ENCODE measurements at regions not wholly inside any gene's neighbourhood (a gene's known extent, or its start where the extent isn't known, plus 50 kb on each side); places are given as distances from the start of the nearest gene placed in this dataset.

GRCh38 chr18:67081482-67082211 lies 434.9 kb downstream of the DSEL start:
- Mint-ChIP-seq H3K27ac (no peak overlapping the region), H3K27me3 (no peaks in the 10 kb centered on the region), H3K9me3 (no peaks in the 10 kb centered on the region), H3K4me1 (no peaks in the 10 kb centered on the region), H3K36me3 (no peaks in the 10 kb centered on the region), H3K4me3 (no peak overlapping the region)
- DNase-seq = no peak
- no peak for ATAC-seq (replicated peaks)

- no peaks in the 10 kb centered on the region for H3K36me3 Mint-ChIP-seq
- no peaks in the 10 kb centered on the region for H3K9me3 Mint-ChIP-seq
- DNase-seq (no peak), ATAC-seq (replicated peaks) (no peak)
- no peak overlapping the region for H3K27ac Mint-ChIP-seq
- H3K4me1 Mint-ChIP-seq = no peaks in the 10 kb centered on the region
- no peaks in the 10 kb centered on the region for H3K27me3 Mint-ChIP-seq
- H3K4me3 Mint-ChIP-seq = no peak overlapping the region
Observed at GRCh38 chr18:67080601-67081000, 435.9 kb downstream of the DSEL start.

GRCh38 chr18:67074309-67074708 lies 442.2 kb downstream of the DSEL start:
- no peak for ATAC-seq (replicated peaks)
- Mint-ChIP-seq H3K27ac (no peak overlapping the region), H3K27me3 (no peaks in the 10 kb centered on the region), H3K4me1 (no peaks in the 10 kb centered on the region), H3K36me3 (no peaks in the 10 kb centered on the region), H3K4me3 (no peak overlapping the region), H3K9me3 (no peaks in the 10 kb centered on the region)
- DNase-seq = no peak

- no peak for ATAC-seq (replicated peaks)
- Mint-ChIP-seq H3K9me3 (no peaks in the 10 kb centered on the region), H3K4me1 (no peaks in the 10 kb centered on the region), H3K36me3 (no peaks in the 10 kb centered on the region), H3K4me3 (no peak overlapping the region), H3K27me3 (no peaks in the 10 kb centered on the region), H3K27ac (no peak overlapping the region)
- DNase-seq = no peak
Observed at GRCh38 chr18:67072791-67073190, 443.7 kb downstream of the DSEL start.

- DNase-seq (no peak), ATAC-seq (replicated peaks) (no peak)
- no peak overlapping the region for H3K4me3 Mint-ChIP-seq
- H3K4me1 Mint-ChIP-seq = no peaks in the 10 kb centered on the region
- no peak overlapping the region for H3K27ac Mint-ChIP-seq
- H3K27me3 Mint-ChIP-seq = no peaks in the 10 kb centered on the region
- H3K36me3 Mint-ChIP-seq = no peaks in the 10 kb centered on the region
- H3K9me3 Mint-ChIP-seq = no peaks in the 10 kb centered on the region
Observed at GRCh38 chr18:67068608-67069007, 447.9 kb downstream of the DSEL start.

GRCh38 chr18:67047334-67047733 lies 443.4 kb upstream of the CDH19 start:
- peaks cover 0 to 4% of the 10 kb centered on the region in 2 donors for H3K9me3 Mint-ChIP-seq
- no peaks in the 10 kb centered on the region for H3K36me3 Mint-ChIP-seq
- no peak for ATAC-seq (replicated peaks)
- no peak for DNase-seq
- no peak overlapping the region for H3K27ac Mint-ChIP-seq
- H3K27me3 Mint-ChIP-seq = no peaks in the 10 kb centered on the region
- no peak overlapping the region for H3K4me3 Mint-ChIP-seq
- no peaks in the 10 kb centered on the region for H3K4me1 Mint-ChIP-seq

- DNase-seq (no peak), ATAC-seq (replicated peaks) (no peak)
- H3K4me1 Mint-ChIP-seq = no peaks in the 10 kb centered on the region
- H3K4me3 Mint-ChIP-seq = no peak overlapping the region
- peaks cover 0 to 4% of the 10 kb centered on the region in 2 donors for H3K9me3 Mint-ChIP-seq
- H3K27ac Mint-ChIP-seq = no peak overlapping the region
- no peaks in the 10 kb centered on the region for H3K36me3 Mint-ChIP-seq
- H3K27me3 Mint-ChIP-seq = no peaks in the 10 kb centered on the region
Observed at GRCh38 chr18:67043276-67043675, 439.4 kb upstream of the CDH19 start.

- no peaks in the 10 kb centered on the region for H3K27me3 Mint-ChIP-seq
- no peak for DNase-seq
- H3K9me3 Mint-ChIP-seq = peaks cover 0 to 4% of the 10 kb centered on the region in 2 donors
- no peak overlapping the region for H3K27ac Mint-ChIP-seq
- no peaks in the 10 kb centered on the region for H3K4me1 Mint-ChIP-seq
- no peak overlapping the region for H3K4me3 Mint-ChIP-seq
- no peaks in the 10 kb centered on the region for H3K36me3 Mint-ChIP-seq
- ATAC-seq (replicated peaks) = no peak
Observed at GRCh38 chr18:67041334-67041733, 437.4 kb upstream of the CDH19 start.

DNA sequence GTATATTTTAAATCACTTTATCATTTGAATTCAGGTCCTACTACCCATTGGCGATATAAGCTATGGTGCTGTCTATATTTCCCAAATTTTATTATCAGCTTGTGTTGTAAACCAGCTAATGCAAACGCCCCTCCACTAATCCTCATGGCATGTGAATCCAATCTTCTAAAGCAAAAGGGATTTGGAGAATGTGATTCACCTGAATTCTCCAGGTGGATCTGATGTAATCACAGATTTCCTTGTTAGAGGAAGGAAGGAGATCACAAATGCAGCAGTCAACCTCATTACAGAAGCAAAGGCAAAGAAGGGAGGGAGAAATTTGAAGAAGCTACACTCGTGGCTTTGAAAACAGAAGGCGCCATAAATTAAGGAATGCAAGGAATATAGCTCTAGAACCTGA lies 431.1 kb upstream of the CDH19 start:
- H3K27me3 Mint-ChIP-seq = no peaks in the 10 kb centered on the region
- no peaks in the 10 kb centered on the region for H3K36me3 Mint-ChIP-seq
- H3K27ac Mint-ChIP-seq = no peak overlapping the region
- H3K4me3 Mint-ChIP-seq = no peak overlapping the region
- peaks cover 0 to 3% of the 10 kb centered on the region in 2 donors for H3K9me3 Mint-ChIP-seq
- no peak for DNase-seq
- ATAC-seq (replicated peaks) = no peak
- H3K4me1 Mint-ChIP-seq = no peaks in the 10 kb centered on the region

DNA sequence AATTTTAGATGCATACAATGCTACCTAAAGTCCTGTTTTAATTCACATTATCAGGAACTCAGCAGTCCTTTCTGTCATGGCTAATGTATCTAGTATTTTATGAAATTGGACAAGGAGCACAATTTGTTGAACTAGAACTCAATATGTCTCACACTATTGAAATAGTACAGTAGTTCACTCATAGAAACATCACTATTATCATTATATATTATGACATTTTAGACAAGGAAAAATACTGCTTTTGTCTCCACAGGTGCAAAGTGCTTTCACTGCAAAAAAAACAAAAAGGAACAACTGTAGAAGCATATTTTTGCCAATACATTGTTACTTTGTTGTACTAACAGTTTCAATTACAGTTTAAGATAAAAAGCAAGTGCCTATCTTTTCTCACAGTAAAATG lies 419.2 kb upstream of the CDH19 start:
- H3K27ac Mint-ChIP-seq = no peak overlapping the region
- H3K9me3 Mint-ChIP-seq = no peaks in the 10 kb centered on the region
- DNase-seq = no peak
- no peak for ATAC-seq (replicated peaks)
- no peak overlapping the region for H3K4me3 Mint-ChIP-seq
- no peaks in the 10 kb centered on the region for H3K4me1 Mint-ChIP-seq
- H3K27me3 Mint-ChIP-seq = no peaks in the 10 kb centered on the region
- no peaks in the 10 kb centered on the region for H3K36me3 Mint-ChIP-seq

GRCh38 chr18:67010919-67011318 lies 407.0 kb upstream of the CDH19 start:
- Mint-ChIP-seq H3K27me3 (no peaks in the 10 kb centered on the region), H3K4me3 (no peak overlapping the region), H3K27ac (no peak overlapping the region), H3K36me3 (no peaks in the 10 kb centered on the region), H3K4me1 (no peaks in the 10 kb centered on the region), H3K9me3 (no peaks in the 10 kb centered on the region)
- ATAC-seq (replicated peaks) (no peak), DNase-seq (no peak)

- no peak overlapping the region for H3K4me3 Mint-ChIP-seq
- H3K27ac Mint-ChIP-seq = no peak overlapping the region
- H3K4me1 Mint-ChIP-seq = no peaks in the 10 kb centered on the region
- ATAC-seq (replicated peaks) = no peak
- no peaks in the 10 kb centered on the region for H3K36me3 Mint-ChIP-seq
- no peak for DNase-seq
- H3K27me3 Mint-ChIP-seq = no peaks in the 10 kb centered on the region
- H3K9me3 Mint-ChIP-seq = no peaks in the 10 kb centered on the region
Observed at GRCh38 chr18:67007999-67008398, 404.1 kb upstream of the CDH19 start.

DNA sequence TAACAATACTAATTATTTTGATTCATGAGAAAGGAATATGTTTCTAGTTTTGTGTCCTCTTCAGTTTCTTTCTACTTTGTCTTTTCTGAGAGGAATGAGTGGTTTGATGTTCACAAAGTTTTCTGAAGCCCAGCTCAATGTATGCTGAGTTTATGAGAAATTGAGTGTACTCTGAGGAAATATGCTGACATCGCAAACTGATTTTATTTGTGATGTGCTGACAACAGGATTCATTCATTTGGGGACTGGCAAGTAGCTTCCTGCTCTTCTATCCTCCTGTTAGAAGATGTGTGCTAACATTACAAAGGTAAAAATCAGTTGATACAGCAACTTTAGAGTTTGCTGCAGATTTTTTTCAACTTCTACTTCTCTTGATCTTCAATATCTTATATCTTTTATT lies 403.2 kb upstream of the CDH19 start:
- H3K4me1 Mint-ChIP-seq = no peaks in the 10 kb centered on the region
- no peaks in the 10 kb centered on the region for H3K27me3 Mint-ChIP-seq

DNA sequence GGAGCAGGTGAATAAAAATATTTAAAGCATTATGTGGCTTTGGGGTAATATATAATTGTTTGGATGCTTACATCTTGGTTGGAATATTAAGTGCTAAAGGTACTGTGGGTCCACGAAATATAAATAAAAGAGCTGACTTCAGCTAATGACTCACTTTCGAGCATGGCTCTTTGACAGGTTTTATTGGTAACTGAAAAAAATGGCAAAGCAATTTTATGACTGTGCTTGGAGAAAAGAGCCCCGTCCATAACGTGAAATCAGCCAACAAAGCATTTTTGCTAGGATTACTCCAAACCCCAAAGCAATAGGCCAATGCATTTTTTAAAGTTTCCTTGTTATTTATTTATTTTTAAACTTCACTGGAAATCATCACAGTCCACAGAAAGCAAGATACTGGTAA lies 397.2 kb upstream of the CDH19 start:
- Mint-ChIP-seq H3K4me1 (no peaks in the 10 kb centered on the region), H3K9me3 (no peaks in the 10 kb centered on the region), H3K27me3 (no peaks in the 10 kb centered on the region), H3K4me3 (no peak overlapping the region), H3K36me3 (no peaks in the 10 kb centered on the region), H3K27ac (no peak overlapping the region)
- no peak for ATAC-seq (replicated peaks)
- no peak for DNase-seq

More for the DNA sequence above, 403.2 kb upstream of the CDH19 start:
- ATAC-seq (replicated peaks) (no peak), DNase-seq (no peak)
- Mint-ChIP-seq H3K9me3 (no peaks in the 10 kb centered on the region), H3K4me3 (no peak overlapping the region), H3K27ac (no peak overlapping the region), H3K36me3 (no peaks in the 10 kb centered on the region)

- H3K27ac Mint-ChIP-seq = no peak overlapping the region
- H3K9me3 Mint-ChIP-seq = peaks cover 0 to 2% of the 10 kb centered on the region in 2 donors
- H3K4me1 Mint-ChIP-seq = no peaks in the 10 kb centered on the region
- H3K36me3 Mint-ChIP-seq = no peaks in the 10 kb centered on the region
- no peak for DNase-seq
- no peak overlapping the region for H3K4me3 Mint-ChIP-seq
- no peak for ATAC-seq (replicated peaks)
- no peaks in the 10 kb centered on the region for H3K27me3 Mint-ChIP-seq
Observed at GRCh38 chr18:66999003-66999402, 395.1 kb upstream of the CDH19 start.

GRCh38 chr18:66995270-66995669 lies 391.4 kb upstream of the CDH19 start:
- DNase-seq (no peak), ATAC-seq (replicated peaks) (no peak)
- no peak overlapping the region for H3K4me3 Mint-ChIP-seq
- H3K36me3 Mint-ChIP-seq = no peaks in the 10 kb centered on the region
- H3K27me3 Mint-ChIP-seq = no peaks in the 10 kb centered on the region
- H3K9me3 Mint-ChIP-seq = peaks cover 0 to 2% of the 10 kb centered on the region in 2 donors
- no peak overlapping the region for H3K27ac Mint-ChIP-seq
- H3K4me1 Mint-ChIP-seq = no peaks in the 10 kb centered on the region

All from stimulated activated naive B cell treated with anti-CD40 and anti-IgM and Interleukin-4, amounts not matched to agents 10 μg/mL and 1 μg/mL and 100 μg/mL, for 72 hours (primary cell).